Tibial nerve (tissue), 4 donors: ENCODE measurements at regions not wholly inside any gene's neighbourhood (a gene's known extent, or its start where the extent isn't known, plus 50 kb on each side); places are given as distances from the start of the nearest gene placed in this dataset.

ENCODE experiments used
- DNase-seq, 2 donors: peaks; one replicate each; pipeline ENCODE4 v3.0.0-alpha.2; 2019; ENCODE audit warnings: low spot score in 2 of 2
- H3K27ac ChIP-seq, 4 donors: fragments of 200-600 bp; sonication (generic) in 3 of 4; one replicate each; pipeline ENCODE4 v1.5.1; 2017 to 2019; ENCODE audit warnings: mild to moderate bottlenecking in 1 of 4
- H3K27me3 ChIP-seq, 2 donors: fragments of 200-600 bp; sonication (generic) in 1 of 2; one replicate each; pipeline versions ENCODE4 v1.5.1 to v1.6.0; 2017 to 2019
- H3K36me3 ChIP-seq, 3 donors: fragments of 200-600 bp; sonication (generic); one replicate each; pipeline ENCODE4 v1.5.1; 2018 to 2019
- H3K4me1 ChIP-seq, 4 donors: fragments of 200-600 bp; sonication (generic) in 3 of 4; one replicate each; pipeline ENCODE4 v1.5.1; 2017 to 2019
- H3K4me3 ChIP-seq, 4 donors: fragments of 200-600 bp; sonication (generic) in 3 of 4; one replicate each; pipeline ENCODE4 v1.5.1; 2017 to 2019; ENCODE audit warnings: mild to moderate bottlenecking in 1 of 4, moderate library complexity in 1 of 4
- H3K9me3 ChIP-seq, 4 donors: fragments of 200-600 bp; sonication (generic) in 3 of 4; one replicate each; pipeline ENCODE4 v1.5.1; 2017 to 2019
- EP300 ChIP-seq, 2 donors: sonication (generic); formaldehyde crosslinking; IDR thresholded peaks; one replicate each; pipeline ENCODE4 v1.6.1; 2017; ENCODE audit warnings: antibody characterized with exemption in 2 of 2, mild to moderate bottlenecking in 1 of 2
- POLR2A ChIP-seq, 2 donors: fragments of 450-650 bp; IDR thresholded peaks; one replicate each; pipeline ENCODE4 v1.6.1; 2017; ENCODE audit warnings: antibody characterized with exemption in 2 of 2, mild to moderate bottlenecking in 2 of 2, moderate library complexity in 2 of 2
- WGBS, 2 donors: methylation state at CpG; one replicate each; pipeline ENCODE4 v1.1.5; 2018; 5-methylcytosine and 5-hydroxymethylcytosine counted together
- TF ChIP-seq, protein P1 (sequence below), 5 experiments: fragments of 200-600 bp in 3 of 5; fragments of 450-650 bp in 2 of 5; sonication (generic) in 3 of 5; IDR thresholded peaks; one replicate each; pipeline ENCODE4 v1.5.1; 2016 to 2019; ENCODE audit warnings: antibody characterized with exemption in 5 of 5, mild to moderate bottlenecking in 3 of 5, moderate library complexity in 2 of 5

DNA sequence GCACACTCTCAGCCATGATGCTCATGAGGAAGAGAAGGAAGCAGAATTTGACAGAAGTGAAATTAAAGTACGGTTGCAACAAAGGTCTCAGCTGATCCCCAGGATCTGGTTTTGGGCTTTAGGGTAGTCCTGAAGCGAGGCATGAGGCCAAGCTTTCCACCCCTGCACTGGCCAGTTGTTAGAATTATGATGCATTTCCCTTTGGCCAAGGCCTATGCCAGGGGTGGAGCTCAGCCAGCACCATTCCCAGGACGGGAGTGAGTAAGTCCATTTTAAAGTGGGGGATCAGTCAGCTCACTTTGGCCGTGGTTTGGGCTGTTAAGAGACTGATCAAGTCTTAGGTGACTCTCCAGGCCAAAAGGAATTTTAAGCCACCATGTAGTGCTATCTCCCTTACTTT lies 314.5 kb upstream of the MMADHC start:
- H3K4me1 ChIP-seq, result no peaks in the 10 kb centered on the region
- H3K4me3 ChIP-seq, result no peak overlapping the region
- H3K36me3 ChIP-seq, result no peaks in the 10 kb centered on the region
- 64 to 79% methylated on average over 4 of the region's 4 CpGs for WGBS, 2 donors
- H3K27ac ChIP-seq, result no peak overlapping the region
- H3K27me3 ChIP-seq, result no peaks in the 10 kb centered on the region
- TF ChIP-seq, protein P1, sequence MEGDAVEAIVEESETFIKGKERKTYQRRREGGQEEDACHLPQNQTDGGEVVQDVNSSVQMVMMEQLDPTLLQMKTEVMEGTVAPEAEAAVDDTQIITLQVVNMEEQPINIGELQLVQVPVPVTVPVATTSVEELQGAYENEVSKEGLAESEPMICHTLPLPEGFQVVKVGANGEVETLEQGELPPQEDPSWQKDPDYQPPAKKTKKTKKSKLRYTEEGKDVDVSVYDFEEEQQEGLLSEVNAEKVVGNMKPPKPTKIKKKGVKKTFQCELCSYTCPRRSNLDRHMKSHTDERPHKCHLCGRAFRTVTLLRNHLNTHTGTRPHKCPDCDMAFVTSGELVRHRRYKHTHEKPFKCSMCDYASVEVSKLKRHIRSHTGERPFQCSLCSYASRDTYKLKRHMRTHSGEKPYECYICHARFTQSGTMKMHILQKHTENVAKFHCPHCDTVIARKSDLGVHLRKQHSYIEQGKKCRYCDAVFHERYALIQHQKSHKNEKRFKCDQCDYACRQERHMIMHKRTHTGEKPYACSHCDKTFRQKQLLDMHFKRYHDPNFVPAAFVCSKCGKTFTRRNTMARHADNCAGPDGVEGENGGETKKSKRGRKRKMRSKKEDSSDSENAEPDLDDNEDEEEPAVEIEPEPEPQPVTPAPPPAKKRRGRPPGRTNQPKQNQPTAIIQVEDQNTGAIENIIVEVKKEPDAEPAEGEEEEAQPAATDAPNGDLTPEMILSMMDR (IDR thresholded peaks at IDR 0.05), result no peak
- TF ChIP-seq POLR2A (IDR thresholded peaks at IDR 0.05) (no peak), EP300 (IDR thresholded peaks at IDR 0.05) (no peak)
- no peak for DNase-seq
- no peaks in the 10 kb centered on the region for H3K9me3 ChIP-seq

DNA sequence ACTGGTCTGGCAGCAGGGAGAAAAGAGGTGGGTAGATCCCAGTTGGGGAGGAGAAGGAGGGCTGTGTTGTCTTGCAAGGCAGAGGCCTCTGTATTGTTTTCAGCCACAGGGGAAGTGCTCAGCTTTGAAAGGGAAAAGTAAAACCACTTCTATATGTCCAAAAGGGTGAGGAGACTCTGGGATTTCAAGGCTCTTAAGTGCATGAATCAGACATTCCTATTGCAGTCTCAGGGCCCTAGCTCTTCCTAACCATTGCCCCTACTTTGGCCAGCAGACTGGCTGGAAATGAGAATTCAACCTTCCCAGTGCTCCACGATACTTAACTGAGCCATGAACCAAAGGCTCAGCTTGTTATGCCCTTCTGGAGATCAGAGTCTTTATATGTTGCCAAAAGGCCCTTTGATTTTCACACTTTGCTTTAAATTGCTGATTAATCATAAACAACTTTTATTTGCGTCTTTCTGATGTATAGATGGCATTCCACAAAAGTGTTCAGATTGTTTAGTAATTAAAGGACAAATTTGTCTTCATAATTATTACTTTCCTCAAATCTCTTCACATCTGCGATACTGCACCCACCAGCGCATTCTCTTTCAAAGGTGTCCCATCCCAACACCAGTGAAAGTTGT lies 313.8 kb upstream of the MMADHC start:
- no peak for DNase-seq
- WGBS, 2 donors, result 96 to 98% methylated on average over 4 of the region's 4 CpGs
- H3K27me3 ChIP-seq, result no peaks in the 10 kb centered on the region
- H3K4me3 ChIP-seq, result no peak overlapping the region
- no peak overlapping the region for H3K27ac ChIP-seq
- no peaks in the 10 kb centered on the region for H3K36me3 ChIP-seq
- H3K9me3 ChIP-seq, result no peaks in the 10 kb centered on the region
- H3K4me1 ChIP-seq, result no peaks in the 10 kb centered on the region
- TF ChIP-seq POLR2A (IDR thresholded peaks at IDR 0.05) (no peak), EP300 (IDR thresholded peaks at IDR 0.05) (no peak)
- TF ChIP-seq, protein P1 (IDR thresholded peaks at IDR 0.05), result no peak

DNA sequence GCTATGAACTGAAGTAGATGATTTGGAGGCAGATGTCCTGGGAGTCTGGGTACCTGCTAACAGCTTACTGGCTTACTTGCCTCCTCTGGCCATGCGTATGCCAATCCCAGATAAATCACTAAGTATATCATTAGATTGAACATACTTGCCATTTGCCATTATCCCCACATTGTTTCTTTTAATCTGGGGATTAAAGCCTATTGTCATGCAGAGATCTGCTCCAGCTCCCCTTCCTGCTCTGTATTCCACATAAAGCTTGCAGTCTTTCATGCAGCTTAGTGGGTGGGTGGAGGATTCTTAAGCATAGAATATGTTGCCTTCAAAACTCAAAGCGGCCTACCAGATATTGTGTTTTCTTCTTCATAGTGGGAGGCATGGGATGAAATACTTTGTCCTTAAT lies 311.8 kb upstream of the MMADHC start:
- 90 to 96% methylated on average over 2 of the region's 2 CpGs for WGBS, 2 donors
- TF ChIP-seq POLR2A (IDR thresholded peaks at IDR 0.05), result no peak
- TF ChIP-seq EP300 (IDR thresholded peaks at IDR 0.05), result no peak
- TF ChIP-seq, protein P1 (IDR thresholded peaks at IDR 0.05), result no peak
- H3K4me3 ChIP-seq, result no peak overlapping the region
- DNase-seq, result no peak
- H3K27me3 ChIP-seq, result no peaks in the 10 kb centered on the region
- no peaks in the 10 kb centered on the region for H3K9me3 ChIP-seq
- H3K27ac ChIP-seq, result no peak overlapping the region
- no peaks in the 10 kb centered on the region for H3K4me1 ChIP-seq
- no peaks in the 10 kb centered on the region for H3K36me3 ChIP-seq

DNA sequence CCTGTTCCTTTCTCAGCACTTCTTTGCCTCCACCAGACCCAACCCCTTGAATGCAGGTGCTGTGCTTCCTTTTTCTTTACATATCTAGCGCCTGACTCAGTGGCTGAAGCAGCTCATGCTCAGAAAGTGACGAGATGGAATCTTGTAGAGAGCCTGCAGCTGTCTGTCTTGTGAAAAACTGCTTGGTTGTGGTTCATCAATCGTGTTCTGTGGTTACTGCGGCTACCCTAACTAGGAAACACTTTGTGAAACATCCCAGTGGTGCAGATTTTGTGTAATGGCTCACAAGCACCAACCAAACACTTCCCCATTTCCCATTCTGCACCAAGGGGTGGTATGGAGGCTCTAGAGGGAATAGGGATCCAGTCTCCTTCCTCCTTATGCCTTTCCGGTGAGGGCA lies 307.2 kb upstream of the MMADHC start:
- Histone ChIP-seq H3K4me1 (no peaks in the 10 kb centered on the region), H3K27ac (no peak overlapping the region), H3K4me3 (no peak overlapping the region), H3K9me3 (no peaks in the 10 kb centered on the region), H3K36me3 (no peaks in the 10 kb centered on the region), H3K27me3 (no peaks in the 10 kb centered on the region)
- 81 to 89% methylated on average over 5 of the region's 5 CpGs for WGBS, 2 donors
- TF ChIP-seq, protein P1 (IDR thresholded peaks at IDR 0.05), result no peak
- TF ChIP-seq POLR2A (IDR thresholded peaks at IDR 0.05) (no peak), EP300 (IDR thresholded peaks at IDR 0.05) (peak in 1 of 2 donors; percentile 57)
- DNase-seq, result no peak

DNA sequence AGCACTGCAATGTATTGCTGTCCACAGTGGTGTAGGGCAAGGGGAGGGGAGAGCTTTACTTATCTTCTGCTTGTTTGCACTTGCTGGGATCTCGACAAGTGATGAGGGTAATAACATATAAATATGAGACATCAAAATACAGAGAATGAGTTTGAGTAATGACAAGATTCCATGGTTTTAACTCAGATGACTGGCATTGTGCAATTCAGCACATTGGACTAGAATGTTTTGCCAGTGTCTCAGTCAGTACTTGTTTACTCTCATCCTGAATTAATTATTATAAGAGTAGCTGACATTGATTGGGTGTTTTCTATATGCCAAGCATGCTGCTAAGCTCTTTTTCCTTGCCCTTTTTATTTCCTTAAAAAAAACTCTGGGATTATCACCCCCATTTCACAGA lies 306.7 kb upstream of the MMADHC start:
- Histone ChIP-seq H3K4me3 (no peak overlapping the region), H3K36me3 (no peaks in the 10 kb centered on the region), H3K27me3 (no peaks in the 10 kb centered on the region), H3K27ac (no peak overlapping the region), H3K4me1 (no peaks in the 10 kb centered on the region), H3K9me3 (no peaks in the 10 kb centered on the region)
- TF ChIP-seq, protein P1 (IDR thresholded peaks at IDR 0.05), result no peak
- TF ChIP-seq EP300 (IDR thresholded peaks at IDR 0.05) (no peak), POLR2A (IDR thresholded peaks at IDR 0.05) (no peak)
- 87 to 100% methylated on average over 1 of the region's 1 CpG for WGBS, 2 donors
- no peak for DNase-seq
